Muscle of leg (tissue), 3 donors: ENCODE measurements at regions not wholly inside any gene's neighbourhood (a gene's known extent, or its start where the extent isn't known, plus 50 kb on each side); places are given as distances from the start of the nearest gene placed in this dataset.

Experiments
- DNase-seq: peaks from one replicate; pipeline ENCODE4 v3.0.0; 2013
- H3K27ac ChIP-seq: one replicate; pipeline ENCODE4 v1.5.1; 2013; ENCODE audit warnings: mild to moderate bottlenecking, low read length, control low read depth
- H3K27me3 ChIP-seq: one replicate; pipeline ENCODE4 v1.6.1; 2013; ENCODE audit warnings: low read length; ENCODE audit not compliant: control insufficient read depth, insufficient read depth
- H3K36me3 ChIP-seq: one replicate; pipeline ENCODE4 v1.6.1; 2013; ENCODE audit warnings: low read length; ENCODE audit not compliant: control insufficient read depth, insufficient read depth
- H3K4me1 ChIP-seq: one replicate; pipeline ENCODE4 v1.6.1; 2013; ENCODE audit warnings: low read length; ENCODE audit not compliant: control insufficient read depth, insufficient read depth
- H3K4me3 ChIP-seq: one replicate; pipeline ENCODE4 v1.5.1; 2013; ENCODE audit warnings: low read length, control low read depth
- H3K9me3 ChIP-seq: replicated peaks from 2 replicates; pipeline ENCODE4 v1.6.1; 2013; ENCODE audit warnings: low read depth, low read length; ENCODE audit not compliant: control insufficient read depth
- WGBS: methylation state at CpG from one replicate; pipeline ENCODE4 v1.1.5; 2013; ENCODE audit warnings: missing lambda C conversion rate; ENCODE audit not compliant: insufficient coverage; 5-methylcytosine and 5-hydroxymethylcytosine counted together

GRCh38 chr3:81249540-81250029, 511.9 kb downstream of the GBE1 start:
- Histone ChIP-seq H3K9me3 (no peaks in the 10 kb centered on the region), H3K27me3 (no peaks in the 10 kb centered on the region), H3K27ac (no peak overlapping the region), H3K36me3 (no peaks in the 10 kb centered on the region), H3K4me3 (no peak overlapping the region), H3K4me1 (no peaks in the 10 kb centered on the region)
- no peak for DNase-seq
- 33% methylated on average over 1 of the region's 1 CpG for WGBS

- WGBS, result no CpG with 5 or more reads among the region's 3 CpGs
- DNase-seq, result peak; percentile 8
- Histone ChIP-seq H3K36me3 (no peaks in the 10 kb centered on the region), H3K27ac (no peak overlapping the region), H3K9me3 (no peaks in the 10 kb centered on the region), H3K4me3 (no peak overlapping the region), H3K4me1 (no peaks in the 10 kb centered on the region), H3K27me3 (no peaks in the 10 kb centered on the region)
Observed at GRCh38 chr3:81245501-81245900, 515.9 kb downstream of the GBE1 start.

GRCh38 chr3:81245043-81245442, 516.4 kb downstream of the GBE1 start:
- 17% methylated on average over 2 of the region's 2 CpGs for WGBS
- Histone ChIP-seq H3K27ac (no peak overlapping the region), H3K9me3 (no peaks in the 10 kb centered on the region), H3K4me1 (no peaks in the 10 kb centered on the region), H3K4me3 (no peak overlapping the region), H3K36me3 (no peaks in the 10 kb centered on the region), H3K27me3 (no peaks in the 10 kb centered on the region)
- peak; percentile 15 for DNase-seq

- H3K27me3 ChIP-seq, result no peaks in the 10 kb centered on the region
- H3K36me3 ChIP-seq, result no peaks in the 10 kb centered on the region
- no peaks in the 10 kb centered on the region for H3K4me1 ChIP-seq
- H3K27ac ChIP-seq, result no peak overlapping the region
- no peaks in the 10 kb centered on the region for H3K9me3 ChIP-seq
- H3K4me3 ChIP-seq, result no peak overlapping the region
- WGBS, result 93% methylated on average over 3 of the region's 3 CpGs
- DNase-seq, result no peak
Observed at GRCh38 chr3:81244231-81244630, 517.2 kb downstream of the GBE1 start.

- Histone ChIP-seq H3K27ac (no peak overlapping the region), H3K4me3 (no peak overlapping the region), H3K4me1 (no peaks in the 10 kb centered on the region), H3K36me3 (no peaks in the 10 kb centered on the region), H3K9me3 (no peaks in the 10 kb centered on the region), H3K27me3 (no peaks in the 10 kb centered on the region)
- peak; percentile 15 for DNase-seq
- no CpG with 5 or more reads among the region's 1 CpG for WGBS
Observed at GRCh38 chr3:81242871-81243270, 518.6 kb downstream of the GBE1 start.

- Histone ChIP-seq H3K27me3 (no peaks in the 10 kb centered on the region), H3K4me1 (no peaks in the 10 kb centered on the region), H3K27ac (no peak overlapping the region), H3K36me3 (no peaks in the 10 kb centered on the region), H3K9me3 (no peaks in the 10 kb centered on the region), H3K4me3 (no peak overlapping the region)
- no peak for DNase-seq
- WGBS, result no CpG with 5 or more reads among the region's 1 CpG
Observed at GRCh38 chr3:81237181-81237580, 524.3 kb downstream of the GBE1 start.

- Histone ChIP-seq H3K27me3 (no peaks in the 10 kb centered on the region), H3K36me3 (no peaks in the 10 kb centered on the region), H3K9me3 (no peaks in the 10 kb centered on the region), H3K4me3 (no peak overlapping the region), H3K4me1 (no peaks in the 10 kb centered on the region), H3K27ac (no peak overlapping the region)
- WGBS, result no CpG with 5 or more reads among the region's 1 CpG
- DNase-seq, result peak; percentile 34
Observed at GRCh38 chr3:81218023-81218422, 543.4 kb downstream of the GBE1 start.

GRCh38 chr3:81217101-81217500, 544.3 kb downstream of the GBE1 start:
- no peak overlapping the region for H3K27ac ChIP-seq
- no peak overlapping the region for H3K4me3 ChIP-seq
- H3K4me1 ChIP-seq, result no peaks in the 10 kb centered on the region
- WGBS, result no CpG with 5 or more reads among the region's 2 CpGs
- no peaks in the 10 kb centered on the region for H3K9me3 ChIP-seq
- H3K27me3 ChIP-seq, result no peaks in the 10 kb centered on the region
- H3K36me3 ChIP-seq, result no peaks in the 10 kb centered on the region
- DNase-seq, result peak; percentile 50

- Histone ChIP-seq H3K4me3 (no peak overlapping the region), H3K27me3 (no peaks in the 10 kb centered on the region), H3K9me3 (no peaks in the 10 kb centered on the region), H3K4me1 (no peaks in the 10 kb centered on the region), H3K36me3 (no peaks in the 10 kb centered on the region), H3K27ac (no peak overlapping the region)
- 42% methylated on average over 2 of the region's 4 CpGs for WGBS
- DNase-seq, result peak; percentile 25
Observed at GRCh38 chr3:81216192-81216591, 545.3 kb downstream of the GBE1 start.

GRCh38 chr3:81214631-81215030, 546.8 kb downstream of the GBE1 start:
- H3K36me3 ChIP-seq, result no peaks in the 10 kb centered on the region
- H3K9me3 ChIP-seq, result no peaks in the 10 kb centered on the region
- no peaks in the 10 kb centered on the region for H3K27me3 ChIP-seq
- H3K4me3 ChIP-seq, result no peak overlapping the region
- DNase-seq, result no peak
- no peak overlapping the region for H3K27ac ChIP-seq
- no peaks in the 10 kb centered on the region for H3K4me1 ChIP-seq
- WGBS, result no CpG with 5 or more reads among the region's 1 CpG

GRCh38 chr3:81199587-81199986, 561.9 kb downstream of the GBE1 start:
- Histone ChIP-seq H3K36me3 (no peaks in the 10 kb centered on the region), H3K9me3 (no peaks in the 10 kb centered on the region), H3K4me1 (no peaks in the 10 kb centered on the region), H3K4me3 (no peak overlapping the region), H3K27me3 (no peaks in the 10 kb centered on the region), H3K27ac (no peak overlapping the region)
- 9% methylated on average over 1 of the region's 4 CpGs for WGBS
- peak; percentile 18 for DNase-seq
